Spleen (tissue), 11 donors: ENCODE measurements at regions not wholly inside any gene's neighbourhood (a gene's known extent, or its start where the extent isn't known, plus 50 kb on each side); places are given as distances from the start of the nearest gene placed in this dataset.

Source experiments
- DNase-seq: peaks from one replicate; pipeline ENCODE4 v3.0.0-alpha.2; 2020
- H3K27ac ChIP-seq, 8 donors: fragments of 200-600 bp; sonication (generic) in 7 of 8; 1 replicate in 4 of 8; 2 replicates in 4 of 8; pipeline versions ENCODE4 v1.5.0 to v1.8.0; 2016 to 2021; ENCODE audit warnings: inconsistent platforms in 4 of 8, mild to moderate bottlenecking in 4 of 8, moderate library complexity in 1 of 8
- H3K27me3 ChIP-seq, 7 donors: fragments of 200-600 bp; sonication (generic) in 6 of 7; replicated peaks in 1 of 7; 1 replicate in 4 of 7; 2 replicates in 3 of 7; pipeline versions ENCODE4 v1.5.0 to v1.8.0; 2016 to 2021; ENCODE audit warnings: inconsistent platforms in 3 of 7, mild to moderate bottlenecking in 1 of 7
- H3K36me3 ChIP-seq, 6 donors: fragments of 200-600 bp; sonication (generic) in 5 of 6; 1 replicate in 4 of 6; 2 replicates in 2 of 6; pipeline versions ENCODE4 v1.5.0 to v1.8.0; 2016 to 2021; ENCODE audit warnings: inconsistent platforms in 2 of 6
- H3K4me1 ChIP-seq, 6 donors: fragments of 200-600 bp; sonication (generic) in 5 of 6; 1 replicate in 3 of 6; 2 replicates in 3 of 6; pipeline versions ENCODE4 v1.5.0 to v1.8.0; 2016 to 2021; ENCODE audit warnings: inconsistent platforms in 3 of 6
- H3K4me3 ChIP-seq, 8 donors: fragments of 200-600 bp; sonication (generic) in 7 of 8; 1 replicate in 4 of 8; 2 replicates in 4 of 8; pipeline versions ENCODE4 v1.5.0 to v1.8.0; 2016 to 2021; ENCODE audit warnings: inconsistent platforms in 4 of 8, mild to moderate bottlenecking in 4 of 8, moderate library complexity in 2 of 8
- H3K9me3 ChIP-seq, 8 donors: fragments of 200-600 bp; sonication (generic) in 7 of 8; 1 replicate in 4 of 8; 2 replicates in 4 of 8; pipeline versions ENCODE4 v1.5.0 to v1.8.0; 2016 to 2021; ENCODE audit warnings: inconsistent platforms in 4 of 8
- POLR2A ChIP-seq, 3 donors: fragments of 450-650 bp; IDR thresholded peaks; one replicate each; pipeline ENCODE4 v1.5.1; 2017; ENCODE audit warnings: antibody characterized with exemption in 3 of 3, mild to moderate bottlenecking in 1 of 3
- POLR2AphosphoS5 ChIP-seq, 3 donors: sonication (generic); formaldehyde crosslinking; IDR thresholded peaks; one replicate each; pipeline ENCODE4 v1.5.1; 2017; ENCODE audit warnings: antibody characterized with exemption in 3 of 3
- WGBS, 5 donors: extraction: QIAGEN DNeasy Blood & Tissue Kit in 3 of 5; methylation state at CpG; one replicate each; pipeline versions ENCODE4 v1.1.5 to v1.1.7; 2013 to 2018; 5-methylcytosine and 5-hydroxymethylcytosine counted together
- intact Hi-C: fragments of 100-400 bp; cut with DNase I; formaldehyde crosslinking; loops from one replicate; pipeline ENCODE4 v1.15.0; 2023; ENCODE audit warnings: low total_unique reads
- TF ChIP-seq, protein P1 (sequence below), 11 experiments: fragments of 200-600 bp in 7 of 11; fragments of 450-650 bp in 4 of 11; sonication (generic) in 4 of 11; IDR thresholded peaks in 8 of 11; conservative IDR thresholded peaks in 3 of 11; 1 replicate in 7 of 11; 2 replicates in 4 of 11; pipeline versions ENCODE4 v1.4.0 to v1.8.0; 2016 to 2021; ENCODE audit warnings: antibody characterized with exemption in 11 of 11, inconsistent platforms in 4 of 11, mild to moderate bottlenecking in 1 of 11
- donor health status: healthy with polysubstance abuse.
- donor health status: DM: no; HTN: no; CAD: no; lungs with moderate emphysema.
- donor health status: DM: no; HTN: no; CAD: no.
- donor health status: Bipolar disorder and iron deficiency.
- donor health status: healthy.
- donor health status: DM: no; HTN: no; CAD: no.
- donor health status: DM: yes; HTN: yes; CAD: no.

DNA sequence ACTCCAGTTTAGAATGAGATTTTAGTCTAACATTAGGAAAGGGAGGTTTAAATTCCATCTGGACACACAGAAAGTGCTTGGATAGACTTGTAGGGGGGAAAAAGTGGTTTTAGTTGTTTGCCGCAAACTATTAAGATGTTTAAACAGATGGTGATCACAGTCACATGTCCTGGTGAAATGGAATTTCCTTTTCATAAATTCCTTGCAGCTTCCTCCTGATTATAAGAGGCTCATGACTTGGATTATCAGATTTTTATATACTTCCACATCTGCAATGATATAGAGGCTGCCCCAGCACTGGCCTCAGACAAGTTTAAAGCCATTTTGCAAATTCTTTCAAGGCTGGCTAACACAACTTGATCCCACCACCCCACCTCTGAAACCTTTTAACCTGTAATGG, 106.4 kb upstream of the ARMC3 start:
- Histone ChIP-seq H3K27ac (no peak overlapping the region), H3K27me3 (no peaks in the 10 kb centered on the region), H3K36me3 (no peaks in the 10 kb centered on the region), H3K9me3 (no peaks in the 10 kb centered on the region), H3K4me3 (no peak overlapping the region), H3K4me1 (peaks cover 0 to 4% (median 0%) of the 10 kb centered on the region in 6 donors)
- WGBS, 5 donors = 55 to 79% (median 62%) methylated on average over 1 of the region's 1 CpG
- intact Hi-C loops = no loop called here
- DNase-seq = no peak
- TF ChIP-seq, protein P1, sequence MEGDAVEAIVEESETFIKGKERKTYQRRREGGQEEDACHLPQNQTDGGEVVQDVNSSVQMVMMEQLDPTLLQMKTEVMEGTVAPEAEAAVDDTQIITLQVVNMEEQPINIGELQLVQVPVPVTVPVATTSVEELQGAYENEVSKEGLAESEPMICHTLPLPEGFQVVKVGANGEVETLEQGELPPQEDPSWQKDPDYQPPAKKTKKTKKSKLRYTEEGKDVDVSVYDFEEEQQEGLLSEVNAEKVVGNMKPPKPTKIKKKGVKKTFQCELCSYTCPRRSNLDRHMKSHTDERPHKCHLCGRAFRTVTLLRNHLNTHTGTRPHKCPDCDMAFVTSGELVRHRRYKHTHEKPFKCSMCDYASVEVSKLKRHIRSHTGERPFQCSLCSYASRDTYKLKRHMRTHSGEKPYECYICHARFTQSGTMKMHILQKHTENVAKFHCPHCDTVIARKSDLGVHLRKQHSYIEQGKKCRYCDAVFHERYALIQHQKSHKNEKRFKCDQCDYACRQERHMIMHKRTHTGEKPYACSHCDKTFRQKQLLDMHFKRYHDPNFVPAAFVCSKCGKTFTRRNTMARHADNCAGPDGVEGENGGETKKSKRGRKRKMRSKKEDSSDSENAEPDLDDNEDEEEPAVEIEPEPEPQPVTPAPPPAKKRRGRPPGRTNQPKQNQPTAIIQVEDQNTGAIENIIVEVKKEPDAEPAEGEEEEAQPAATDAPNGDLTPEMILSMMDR (IDR thresholded peaks at IDR 0.05 in 8 of 11, conservative IDR thresholded peaks at IDR 0.05 in 3 of 11) = no peak
- TF ChIP-seq POLR2AphosphoS5 (IDR thresholded peaks at IDR 0.05) (no peak), POLR2A (IDR thresholded peaks at IDR 0.05) (no peak)

DNA sequence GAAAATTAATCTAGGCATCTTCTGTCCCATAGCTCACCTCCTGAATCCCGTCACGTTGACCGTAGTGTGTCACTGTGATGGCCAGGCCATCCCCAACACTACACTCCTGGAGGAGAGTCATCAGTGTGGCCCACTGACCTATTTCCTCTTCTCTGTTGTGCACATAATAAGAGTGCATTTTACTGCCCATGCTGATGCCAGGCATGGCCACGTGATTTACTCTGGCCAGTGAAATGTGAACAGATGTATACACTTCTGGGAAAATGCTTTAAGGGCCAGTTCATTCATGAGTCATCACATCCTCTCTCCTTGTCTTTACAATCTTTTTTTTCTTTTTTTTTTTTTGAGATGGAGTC, 101.9 kb upstream of the PIP4K2A start:
- intact Hi-C loops = no loop called here
- no peak overlapping the region for H3K4me3 ChIP-seq

GRCh38 chr10:22810643-22811465, 96.5 kb upstream of the PIP4K2A start:
- TF ChIP-seq POLR2A (IDR thresholded peaks at IDR 0.05) (no peak), POLR2AphosphoS5 (IDR thresholded peaks at IDR 0.05) (no peak)
- TF ChIP-seq, protein P1 (IDR thresholded peaks at IDR 0.05 in 8 of 11, conservative IDR thresholded peaks at IDR 0.05 in 3 of 11) = no peak
- DNase-seq = no peak
- no peak overlapping the region for H3K27ac ChIP-seq
- no peaks in the 10 kb centered on the region for H3K36me3 ChIP-seq
- no peaks in the 10 kb centered on the region for H3K4me1 ChIP-seq
- no peaks in the 10 kb centered on the region for H3K27me3 ChIP-seq
- no peaks in the 10 kb centered on the region for H3K9me3 ChIP-seq
- H3K4me3 ChIP-seq = no peak overlapping the region
- 78 to 91% (median 80%) methylated on average over 7 of the region's 7 CpGs for WGBS, 5 donors
- intact Hi-C loops = no loop called here

More for the DNA sequence above, 101.9 kb upstream of the PIP4K2A start:
- TF ChIP-seq, protein P1 (IDR thresholded peaks at IDR 0.05 in 8 of 11, conservative IDR thresholded peaks at IDR 0.05 in 3 of 11) = no peak
- TF ChIP-seq POLR2A (IDR thresholded peaks at IDR 0.05) = no peak
- no peak for TF ChIP-seq POLR2AphosphoS5 (IDR thresholded peaks at IDR 0.05)
- no peaks in the 10 kb centered on the region for H3K9me3 ChIP-seq
- no peaks in the 10 kb centered on the region for H3K4me1 ChIP-seq
- no peaks in the 10 kb centered on the region for H3K27me3 ChIP-seq
- WGBS, 5 donors = 77 to 85% (median 79%) methylated on average over 4 of the region's 4 CpGs
- H3K27ac ChIP-seq = no peak overlapping the region
- H3K36me3 ChIP-seq = no peaks in the 10 kb centered on the region
- no peak for DNase-seq

DNA sequence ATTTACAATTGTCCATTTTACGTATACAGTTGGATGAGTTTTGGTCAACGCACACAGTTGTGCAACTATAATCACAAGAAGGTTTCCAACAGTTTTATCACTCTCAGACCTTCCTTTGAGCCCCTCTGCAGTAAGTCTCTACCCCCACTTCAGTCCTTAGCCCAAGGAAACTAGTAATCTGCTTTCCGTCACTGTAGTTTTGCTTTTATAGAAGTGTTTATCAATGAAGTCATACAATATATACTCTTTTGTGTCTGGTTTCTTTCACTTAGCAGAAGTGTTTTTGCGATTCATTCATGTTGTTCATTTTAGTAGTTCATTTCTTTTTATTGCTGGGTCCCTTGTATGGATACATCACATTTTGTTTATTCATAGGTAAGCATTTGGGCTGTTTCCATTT, 92.9 kb upstream of the PIP4K2A start:
- TF ChIP-seq POLR2AphosphoS5 (IDR thresholded peaks at IDR 0.05) = no peak
- Histone ChIP-seq H3K36me3 (no peaks in the 10 kb centered on the region), H3K4me1 (no peaks in the 10 kb centered on the region), H3K4me3 (no peak overlapping the region), H3K9me3 (no peaks in the 10 kb centered on the region), H3K27me3 (no peaks in the 10 kb centered on the region), H3K27ac (no peak overlapping the region)
- no peak for DNase-seq
- WGBS, 5 donors = 78 to 99% (median 85%) methylated on average over 4 of the region's 4 CpGs
- intact Hi-C loops = no loop called here
